IPS-18c (cell line): ENCODE measurements at regions not wholly inside any gene's neighbourhood (a gene's known extent, or its start where the extent isn't known, plus 50 kb on each side); places are given as distances from the start of the nearest gene placed in this dataset.

Experiments
- H3K4me3 ChIP-seq: 2 replicates; pipeline ENCODE4 v1.7.0; 2013; ENCODE audit warnings: low read depth, mild to moderate bottlenecking, low read length, moderate library complexity; ENCODE audit not compliant: insufficient read depth
- H3K9me3 ChIP-seq: one replicate; pipeline ENCODE4 v1.6.1; 2013; ENCODE audit warnings: mild to moderate bottlenecking, low read length, moderate library complexity; ENCODE audit not compliant: control insufficient read depth, insufficient read depth

DNA sequence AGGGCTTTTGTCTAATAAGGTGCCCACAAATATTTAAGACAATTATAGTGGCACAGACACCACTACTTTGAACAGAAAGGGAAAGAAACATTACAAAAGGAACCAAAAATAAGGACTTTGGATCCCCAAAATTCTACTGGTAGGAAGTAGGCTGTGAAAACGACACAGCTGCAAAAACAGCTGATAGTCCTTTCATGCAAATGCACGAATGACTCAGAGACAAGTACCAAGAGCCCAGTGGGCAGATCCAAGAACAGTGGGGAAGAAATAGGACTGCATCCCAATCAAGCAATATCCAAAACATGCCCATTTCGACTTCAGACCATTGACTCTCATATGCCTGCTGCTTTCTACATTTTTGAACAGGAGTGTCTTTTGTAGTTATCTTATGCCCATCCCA, 269.4 kb upstream of the NBEA start:
- H3K9me3 ChIP-seq: no peaks in the 10 kb centered on the region
- H3K4me3 ChIP-seq: no peak overlapping the region

- H3K4me3 ChIP-seq: no peak overlapping the region
Observed at GRCh38 chr13:34675626-34676025, 266.4 kb upstream of the NBEA start.

GRCh38 chr13:34678154-34678553, 263.9 kb upstream of the NBEA start:
- H3K9me3 ChIP-seq: no peaks in the 10 kb centered on the region
- H3K4me3 ChIP-seq: no peak overlapping the region

More at GRCh38 chr13:34675626-34676025, 266.4 kb upstream of the NBEA start:
- no peaks in the 10 kb centered on the region for H3K9me3 ChIP-seq

- Histone ChIP-seq H3K9me3 (no peaks in the 10 kb centered on the region), H3K4me3 (no peak overlapping the region)
Observed at GRCh38 chr13:34681405-34681955, 260.6 kb upstream of the NBEA start.

DNA sequence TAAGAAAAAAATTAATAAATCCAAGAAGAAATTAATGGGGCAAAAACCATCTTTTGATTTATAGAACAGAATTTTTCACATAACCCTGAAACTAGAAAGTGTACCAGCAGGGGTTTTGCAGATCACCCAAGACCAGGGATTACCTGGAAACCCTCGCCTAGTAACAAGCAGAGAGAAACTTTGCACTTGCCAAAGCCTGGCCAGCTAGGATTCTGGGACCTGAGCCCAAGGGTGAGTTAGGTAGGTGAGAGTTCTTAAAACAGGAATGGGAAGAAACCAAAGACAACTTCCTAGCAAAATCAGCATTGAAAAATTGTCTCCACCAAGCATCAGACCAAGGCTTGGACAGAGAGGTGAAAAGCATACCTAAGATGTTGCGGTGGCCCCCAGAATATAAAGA, 247.0 kb upstream of the NBEA start:
- Histone ChIP-seq H3K9me3 (no peaks in the 10 kb centered on the region), H3K4me3 (no peak overlapping the region)

GRCh38 chr13:34696296-34696695, 245.8 kb upstream of the NBEA start:
- Histone ChIP-seq H3K4me3 (no peak overlapping the region), H3K9me3 (no peaks in the 10 kb centered on the region)

- Histone ChIP-seq H3K9me3 (no peaks in the 10 kb centered on the region), H3K4me3 (no peak overlapping the region)
Observed at GRCh38 chr13:34696741-34697140, 245.3 kb upstream of the NBEA start.

DNA sequence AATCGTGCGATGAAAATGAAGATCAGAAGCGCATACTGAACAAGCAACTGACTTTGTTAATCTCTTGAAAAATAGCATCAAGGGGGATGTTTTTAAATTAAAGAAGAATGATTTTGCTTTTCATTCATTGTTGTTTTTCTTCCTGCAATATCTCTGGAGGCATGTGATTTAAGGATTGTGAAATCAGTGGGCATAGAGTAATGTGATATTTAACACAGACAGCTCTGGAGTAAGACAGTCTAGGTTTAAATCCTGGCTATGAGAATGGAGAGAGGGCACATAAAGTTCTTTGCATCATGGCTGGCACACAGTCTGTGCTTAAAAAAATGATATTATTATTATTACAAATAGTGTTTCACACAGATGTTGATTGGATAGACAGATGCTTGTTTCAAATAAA, 243.1 kb upstream of the NBEA start:
- H3K9me3 ChIP-seq: no peaks in the 10 kb centered on the region
- no peak overlapping the region for H3K4me3 ChIP-seq

GRCh38 chr13:34700155-34700554, 241.9 kb upstream of the NBEA start:
- Histone ChIP-seq H3K4me3 (no peak overlapping the region), H3K9me3 (no peaks in the 10 kb centered on the region)

- no peak overlapping the region for H3K4me3 ChIP-seq
- no peaks in the 10 kb centered on the region for H3K9me3 ChIP-seq
Observed at GRCh38 chr13:34701919-34702318, 240.2 kb upstream of the NBEA start.

- no peak overlapping the region for H3K4me3 ChIP-seq
- no peaks in the 10 kb centered on the region for H3K9me3 ChIP-seq
Observed at GRCh38 chr13:34708566-34709313, 233.3 kb upstream of the NBEA start.

DNA sequence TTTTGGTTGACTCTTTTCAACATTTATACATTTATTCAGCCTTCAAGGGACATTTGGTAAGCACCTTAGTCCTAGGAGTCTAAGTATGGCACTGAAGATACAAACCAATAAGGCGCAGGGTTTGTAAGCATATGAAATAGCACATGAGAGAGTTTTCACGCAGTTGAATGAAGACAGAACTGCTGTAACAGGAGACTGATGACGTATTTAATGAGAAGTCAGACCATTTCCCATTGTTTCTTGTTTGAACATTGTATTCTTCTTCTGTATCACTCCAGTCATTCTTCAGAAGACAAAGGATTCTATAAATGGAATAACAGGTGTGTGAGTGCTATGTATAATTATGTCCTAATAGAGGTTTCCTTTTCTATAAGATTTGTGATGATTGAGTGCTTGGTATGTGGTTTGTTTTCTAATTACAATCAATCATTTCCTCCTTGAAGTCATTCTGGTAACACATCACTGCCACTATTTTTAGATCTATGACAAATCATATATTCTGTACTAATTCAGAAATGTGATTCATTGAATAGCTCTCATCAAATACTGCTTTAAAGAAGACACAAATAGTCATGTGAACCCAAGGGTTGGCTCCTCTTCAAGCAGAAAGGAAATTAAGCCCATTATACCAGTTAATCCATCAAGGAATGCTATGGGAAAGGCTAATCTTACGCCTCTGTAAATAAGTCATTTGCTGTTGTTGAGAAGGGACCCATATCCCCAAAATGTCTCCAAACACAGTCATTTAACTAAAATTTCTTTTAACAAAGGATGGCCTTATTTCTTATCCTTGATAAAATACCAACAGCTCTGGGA, 222.8 kb upstream of the NBEA start:
- Histone ChIP-seq H3K4me3 (no peak overlapping the region), H3K9me3 (no peaks in the 10 kb centered on the region)

DNA sequence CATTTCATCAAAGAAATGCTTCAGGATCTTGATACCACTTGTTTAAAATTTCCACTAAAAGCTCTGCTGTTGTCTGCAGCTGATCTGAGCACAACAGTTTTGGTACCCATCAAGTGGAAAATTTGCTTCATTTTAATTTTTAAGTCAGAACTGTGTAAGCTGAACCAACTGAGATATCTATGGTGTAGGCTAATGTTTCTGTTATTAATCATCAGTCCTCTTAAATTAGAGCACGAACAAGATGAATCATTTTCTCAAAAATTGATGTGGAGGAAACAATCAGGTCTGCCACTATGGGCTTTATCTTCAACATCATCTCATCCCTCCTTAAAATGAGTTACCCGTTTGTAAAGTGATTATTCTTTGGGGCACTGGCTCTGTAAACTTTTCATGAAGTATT, 221.5 kb upstream of the NBEA start:
- H3K9me3 ChIP-seq: no peaks in the 10 kb centered on the region
- H3K4me3 ChIP-seq: no peak overlapping the region

DNA sequence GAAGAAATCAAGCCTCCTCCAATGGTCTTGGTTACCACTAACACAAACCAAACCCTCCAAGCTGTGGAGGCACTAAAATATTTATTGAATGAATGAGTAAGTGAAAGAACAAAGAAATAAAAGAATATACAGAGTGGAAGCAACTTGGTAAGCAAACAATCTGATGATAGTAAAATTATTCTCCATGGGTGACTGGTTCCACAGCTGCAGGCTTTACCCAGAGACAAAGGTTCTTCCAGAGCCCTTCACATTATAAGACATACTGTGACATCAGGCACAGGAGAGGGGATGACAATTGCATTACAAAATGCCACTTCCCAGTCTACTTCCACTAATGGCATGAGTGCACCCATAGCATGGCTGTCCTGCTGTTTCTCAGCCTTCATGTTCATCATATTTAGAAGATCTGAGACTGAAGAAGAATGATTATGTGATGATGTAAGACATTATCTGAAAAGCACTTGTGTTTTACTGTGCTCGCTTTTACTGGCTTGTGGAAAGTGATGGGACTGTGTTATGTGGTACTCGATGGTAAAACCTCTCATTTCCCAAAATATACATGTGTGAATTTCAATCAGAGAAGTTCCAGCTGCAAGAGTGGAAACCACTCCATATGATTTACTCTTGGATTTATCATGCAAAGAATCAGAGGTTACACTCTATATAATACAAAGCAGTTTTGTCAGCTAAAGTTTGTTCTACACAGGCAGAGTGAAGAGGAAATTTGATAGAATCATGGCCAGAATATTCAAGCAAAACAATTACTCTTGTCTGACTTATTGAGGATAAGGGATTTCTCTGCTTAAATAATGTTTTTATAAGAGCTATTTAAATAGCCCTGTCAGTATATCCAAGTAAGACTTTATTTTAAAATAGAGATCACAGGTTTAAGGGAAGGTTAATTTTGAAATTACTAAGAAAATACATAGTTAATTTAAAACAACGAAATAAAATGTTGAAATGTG, 220.2 kb upstream of the NBEA start:
- Histone ChIP-seq H3K4me3 (no peak overlapping the region), H3K9me3 (no peaks in the 10 kb centered on the region)

DNA sequence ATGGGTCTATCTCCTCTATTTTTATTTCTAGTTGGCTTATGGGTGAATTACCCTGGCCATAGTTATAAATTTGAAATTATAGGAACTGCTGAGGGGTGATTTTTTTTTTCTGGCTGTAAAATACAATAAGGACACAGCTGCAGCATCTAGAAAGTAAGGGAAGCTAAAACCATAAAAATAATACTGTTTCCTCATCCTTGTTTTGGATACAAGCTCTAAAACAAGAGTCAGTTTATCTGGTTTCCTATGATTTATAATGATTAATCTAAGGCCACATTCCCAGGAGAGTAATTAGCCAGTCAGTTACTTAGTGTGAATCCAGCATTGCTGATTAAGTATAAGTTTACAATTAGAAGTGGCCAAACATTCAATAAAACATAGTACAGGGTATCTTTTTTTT, 219.1 kb upstream of the NBEA start:
- Histone ChIP-seq H3K9me3 (no peaks in the 10 kb centered on the region), H3K4me3 (no peak overlapping the region)

- no peaks in the 10 kb centered on the region for H3K9me3 ChIP-seq
- no peak overlapping the region for H3K4me3 ChIP-seq
Observed at GRCh38 chr13:34730961-34731360, 211.1 kb upstream of the NBEA start.

DNA sequence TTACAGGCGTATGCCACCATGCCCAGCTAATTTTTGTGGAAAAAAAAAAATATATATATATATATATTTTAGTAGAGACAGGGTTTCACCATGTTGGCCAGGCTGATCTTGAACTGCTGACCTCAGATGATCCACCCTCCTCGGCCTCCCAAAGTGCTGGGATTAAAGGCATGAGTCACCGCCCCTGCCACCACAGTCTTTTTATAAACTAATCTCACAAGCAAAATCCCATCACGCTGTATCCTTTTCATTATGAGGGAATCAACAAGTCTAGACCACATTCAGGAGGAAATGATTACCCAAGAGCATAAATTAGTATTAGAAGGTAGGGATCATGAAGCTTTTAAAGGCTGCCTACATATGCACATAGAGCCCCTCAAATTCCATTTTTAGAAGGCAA, 210.6 kb upstream of the NBEA start:
- H3K9me3 ChIP-seq: no peaks in the 10 kb centered on the region
- H3K4me3 ChIP-seq: no peak overlapping the region
